SH-SY5Y (cell line): ENCODE measurements at regions not wholly inside any gene's neighbourhood (a gene's known extent, or its start where the extent isn't known, plus 50 kb on each side); places are given as distances from the start of the nearest gene placed in this dataset.

ENCODE experiments used
- GATA2 ChIP-seq: IDR thresholded peaks from 2 replicates; pipeline ENCODE4 v1.6.1; 2011; ENCODE audit warnings: mild to moderate bottlenecking, low read depth, low read length
- GATA3 ChIP-seq: IDR thresholded peaks from 2 replicates; pipeline ENCODE4 v1.6.1; 2011; ENCODE audit warnings: low read depth, mild to moderate bottlenecking, low read length, moderate library complexity

GRCh38 chr9:126156898-126157297 is 169.7 kb upstream of the MVB12B start:
- TF ChIP-seq GATA3 = no peak
- no peak for TF ChIP-seq GATA2
